ENCODE measurements at regions not wholly inside any gene's neighbourhood (a gene's known extent, or its start where the extent isn't known, plus 50 kb on each side); places are given as distances from the start of the nearest gene placed in this dataset.

DNA sequence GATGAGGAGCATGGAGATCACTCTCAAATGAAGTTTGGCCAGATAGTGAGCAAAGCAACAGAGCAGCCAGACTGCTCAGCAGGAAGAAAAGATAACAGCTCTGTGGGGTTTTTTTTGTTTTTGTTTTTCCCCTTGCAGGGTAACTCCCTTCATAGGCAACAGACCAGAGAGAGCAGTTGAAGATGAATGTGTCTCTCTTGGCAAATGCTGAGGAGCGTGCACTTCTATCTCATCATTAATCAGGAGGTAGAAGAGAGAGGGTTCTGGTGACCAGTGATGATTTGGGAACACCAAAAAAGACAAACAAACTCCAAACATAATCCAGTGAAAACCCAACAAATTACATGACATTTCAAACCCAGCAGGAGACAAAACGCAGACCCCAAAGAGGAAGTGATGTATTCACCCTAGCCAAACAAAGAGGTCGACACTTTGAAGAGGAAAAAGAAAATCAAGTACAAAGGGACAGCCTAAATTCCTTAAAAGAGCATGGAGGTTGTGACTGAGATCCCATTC lies 66.2 kb upstream of the RREB1 start:
- no peak for TF ChIP-seq POLR2AphosphoS5 (IDR thresholded peaks at IDR 0.05; ENCODE audit: insufficient read depth, low read depth, low read length)
- no peak for TF ChIP-seq POLR2A (IDR thresholded peaks at IDR 0.05; ENCODE audit: low read depth, low read length)
- TF ChIP-seq CTCF (IDR thresholded peaks at IDR 0.05; ENCODE audit: extremely low read depth in 1 of 2, insufficient read depth in 1 of 2, low read depth in 1 of 2, low read length in 2 of 2), result no peak
- no peak for TF ChIP-seq FOS (IDR thresholded peaks at IDR 0.05; ENCODE audit: borderline replicate concordance, insufficient read depth, low read length)
- TF ChIP-seq, protein P1, sequence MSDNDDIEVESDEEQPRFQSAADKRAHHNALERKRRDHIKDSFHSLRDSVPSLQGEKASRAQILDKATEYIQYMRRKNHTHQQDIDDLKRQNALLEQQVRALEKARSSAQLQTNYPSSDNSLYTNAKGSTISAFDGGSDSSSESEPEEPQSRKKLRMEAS (IDR thresholded peaks at IDR 0.05; ENCODE audit: insufficient read depth, insufficient read length), result no peak
